ENCODE measurements at regions not wholly inside any gene's neighbourhood (a gene's known extent, or its start where the extent isn't known, plus 50 kb on each side); places are given as distances from the start of the nearest gene placed in this dataset.

- Histone ChIP-seq H3K36me3 (no peaks in the 10 kb centered on the region), H3K27ac (no peak overlapping the region), H3K4me1 (ENCODE audit: control insufficient read depth in 1 of 2, low read depth in 2 of 2) (no peaks in the 10 kb centered on the region), H3K9me3 (no peaks in the 10 kb centered on the region), H3K4me3 (no peak overlapping the region), H3K27me3 (replicated peaks; ENCODE audit: insufficient read depth) (no peaks in the 10 kb centered on the region)
- ATAC-seq (ENCODE audit: insufficient number of reproducible peaks, low FRiP score, low read depth) (no peak), DNase-seq (ENCODE audit: low spot score) (no peak)
- no peak for TF ChIP-seq CTCF (IDR thresholded peaks at IDR 0.05)
These were observed 276.6 kb upstream of the BMP2 start for GRCh38 chr20:6490849-6491248.

- DNase-seq (ENCODE audit: low spot score) (no peak), ATAC-seq (ENCODE audit: insufficient number of reproducible peaks, low FRiP score, low read depth) (no peak)
- no peaks in the 10 kb centered on the region for H3K9me3 ChIP-seq
- TF ChIP-seq CTCF (IDR thresholded peaks at IDR 0.05): no peak
- H3K4me1 ChIP-seq (ENCODE audit: control insufficient read depth in 1 of 2, low read depth in 2 of 2): no peaks in the 10 kb centered on the region
- no peak overlapping the region for H3K27ac ChIP-seq
- H3K4me3 ChIP-seq: no peak overlapping the region
- H3K36me3 ChIP-seq: no peaks in the 10 kb centered on the region
- no peaks in the 10 kb centered on the region for H3K27me3 ChIP-seq (replicated peaks; ENCODE audit: insufficient read depth)
These were observed 277.9 kb upstream of the BMP2 start for GRCh38 chr20:6489361-6490171.

- TF ChIP-seq CTCF (IDR thresholded peaks at IDR 0.05): no peak
- DNase-seq (ENCODE audit: low spot score) (no peak), ATAC-seq (ENCODE audit: insufficient number of reproducible peaks, low FRiP score, low read depth) (no peak)
- Histone ChIP-seq H3K4me3 (no peak overlapping the region), H3K36me3 (no peaks in the 10 kb centered on the region), H3K27ac (no peak overlapping the region), H3K9me3 (no peaks in the 10 kb centered on the region), H3K4me1 (ENCODE audit: control insufficient read depth in 1 of 2, low read depth in 2 of 2) (no peaks in the 10 kb centered on the region), H3K27me3 (replicated peaks; ENCODE audit: insufficient read depth) (no peaks in the 10 kb centered on the region)
These were observed 282.1 kb upstream of the BMP2 start for GRCh38 chr20:6485351-6485750.

GRCh38 chr20:6483727-6484126, 283.8 kb upstream of the BMP2 start:
- ATAC-seq (ENCODE audit: insufficient number of reproducible peaks, low FRiP score, low read depth) (no peak), DNase-seq (ENCODE audit: low spot score) (no peak)
- no peaks in the 10 kb centered on the region for H3K27me3 ChIP-seq (replicated peaks; ENCODE audit: insufficient read depth)
- no peak overlapping the region for H3K27ac ChIP-seq
- TF ChIP-seq CTCF (IDR thresholded peaks at IDR 0.05): no peak
- no peak overlapping the region for H3K4me3 ChIP-seq
- H3K9me3 ChIP-seq: no peaks in the 10 kb centered on the region
- no peaks in the 10 kb centered on the region for H3K36me3 ChIP-seq
- no peaks in the 10 kb centered on the region for H3K4me1 ChIP-seq (ENCODE audit: control insufficient read depth in 1 of 2, low read depth in 2 of 2)

GRCh38 chr20:6482486-6482885, 285.0 kb upstream of the BMP2 start:
- H3K27me3 ChIP-seq (replicated peaks; ENCODE audit: insufficient read depth): no peaks in the 10 kb centered on the region
- no peak for TF ChIP-seq CTCF (IDR thresholded peaks at IDR 0.05)
- no peak overlapping the region for H3K27ac ChIP-seq
- H3K4me1 ChIP-seq (ENCODE audit: control insufficient read depth in 1 of 2, low read depth in 2 of 2): no peaks in the 10 kb centered on the region
- ATAC-seq (ENCODE audit: insufficient number of reproducible peaks, low FRiP score, low read depth) (no peak), DNase-seq (ENCODE audit: low spot score) (no peak)
- H3K36me3 ChIP-seq: no peaks in the 10 kb centered on the region
- H3K4me3 ChIP-seq: no peak overlapping the region
- H3K9me3 ChIP-seq: no peaks in the 10 kb centered on the region
